Effector memory CD4-positive, alpha-beta T cell (primary cell): ENCODE measurements at regions not wholly inside any gene's neighbourhood (a gene's known extent, or its start where the extent isn't known, plus 50 kb on each side); places are given as distances from the start of the nearest gene placed in this dataset.

Experiments
- DNase-seq, 3 donors: peaks; one replicate each; pipeline ENCODE4 v3.0.0-alpha.2; 2020
- H3K27ac ChIP-seq: 2 replicates; pipeline ENCODE4 v1.7.0; 2013; ENCODE audit warnings: mild to moderate bottlenecking, low read length, moderate library complexity; ENCODE audit not compliant: insufficient read depth, poor library complexity, severe bottlenecking
- H3K27me3 ChIP-seq: replicated peaks from 2 replicates; pipeline ENCODE4 v1.7.0; 2013; ENCODE audit warnings: mild to moderate bottlenecking, low read length; ENCODE audit not compliant: insufficient read depth, control insufficient read depth, poor library complexity, severe bottlenecking
- H3K36me3 ChIP-seq: 2 replicates; pipeline ENCODE4 v1.7.0; 2013; ENCODE audit warnings: mild to moderate bottlenecking, low read length, moderate library complexity; ENCODE audit not compliant: control insufficient read depth, insufficient read depth
- H3K4me1 ChIP-seq: 2 replicates; pipeline ENCODE4 v1.7.0; 2013; ENCODE audit warnings: low read length, mild to moderate bottlenecking; ENCODE audit not compliant: control insufficient read depth, insufficient read depth, poor library complexity, severe bottlenecking
- H3K4me3 ChIP-seq: 2 replicates; pipeline ENCODE4 v1.7.0; 2013; ENCODE audit warnings: low read length, low read depth, mild to moderate bottlenecking; ENCODE audit not compliant: insufficient read depth, poor library complexity, severe bottlenecking
- H3K9me3 ChIP-seq: 2 replicates; pipeline ENCODE4 v1.7.0; 2013; ENCODE audit warnings: mild to moderate bottlenecking, low read length, moderate library complexity; ENCODE audit not compliant: control insufficient read depth

GRCh38 chr18:24990671-24991134 lies 361.3 kb downstream of the ZNF521 start:
- no peaks in the 10 kb centered on the region for H3K36me3 ChIP-seq
- H3K27me3 ChIP-seq = no peaks in the 10 kb centered on the region
- no peaks in the 10 kb centered on the region for H3K4me1 ChIP-seq
- H3K9me3 ChIP-seq = no peaks in the 10 kb centered on the region
- no peak overlapping the region for H3K4me3 ChIP-seq
- H3K27ac ChIP-seq = no peak overlapping the region
- DNase-seq = no peak

GRCh38 chr18:24991141-24992060 lies 360.6 kb downstream of the ZNF521 start:
- Histone ChIP-seq H3K4me1 (no peaks in the 10 kb centered on the region), H3K9me3 (no peaks in the 10 kb centered on the region), H3K36me3 (no peaks in the 10 kb centered on the region), H3K27me3 (no peaks in the 10 kb centered on the region), H3K4me3 (no peak overlapping the region), H3K27ac (no peak overlapping the region)
- DNase-seq = no peak

GRCh38 chr18:24992491-24992890 lies 359.5 kb downstream of the ZNF521 start:
- Histone ChIP-seq H3K9me3 (no peaks in the 10 kb centered on the region), H3K27me3 (no peaks in the 10 kb centered on the region), H3K4me3 (no peak overlapping the region), H3K36me3 (no peaks in the 10 kb centered on the region), H3K27ac (no peak overlapping the region), H3K4me1 (no peaks in the 10 kb centered on the region)
- DNase-seq = no peak

GRCh38 chr18:24993628-24994027 lies 358.3 kb downstream of the ZNF521 start:
- H3K27ac ChIP-seq = no peak overlapping the region
- DNase-seq = no peak
- no peak overlapping the region for H3K4me3 ChIP-seq
- H3K36me3 ChIP-seq = no peaks in the 10 kb centered on the region
- no peaks in the 10 kb centered on the region for H3K27me3 ChIP-seq
- peaks cover 4% of the 10 kb centered on the region for H3K9me3 ChIP-seq
- H3K4me1 ChIP-seq = no peaks in the 10 kb centered on the region

GRCh38 chr18:24995056-24995455 lies 356.9 kb downstream of the ZNF521 start:
- Histone ChIP-seq H3K27ac (no peak overlapping the region), H3K4me1 (no peaks in the 10 kb centered on the region), H3K4me3 (no peak overlapping the region), H3K9me3 (peaks cover 4% of the 10 kb centered on the region), H3K27me3 (no peaks in the 10 kb centered on the region), H3K36me3 (no peaks in the 10 kb centered on the region)
- DNase-seq = no peak

GRCh38 chr18:24995755-24996154 lies 356.2 kb downstream of the ZNF521 start:
- no peaks in the 10 kb centered on the region for H3K36me3 ChIP-seq
- no peaks in the 10 kb centered on the region for H3K27me3 ChIP-seq
- H3K27ac ChIP-seq = no peak overlapping the region
- H3K4me3 ChIP-seq = no peak overlapping the region
- H3K9me3 ChIP-seq = peaks cover 4% of the 10 kb centered on the region
- H3K4me1 ChIP-seq = no peaks in the 10 kb centered on the region
- DNase-seq = no peak

GRCh38 chr18:24999650-25000267 lies 352.2 kb downstream of the ZNF521 start:
- Histone ChIP-seq H3K27me3 (no peaks in the 10 kb centered on the region), H3K9me3 (peaks cover 4% of the 10 kb centered on the region), H3K36me3 (no peaks in the 10 kb centered on the region), H3K27ac (no peak overlapping the region), H3K4me1 (no peaks in the 10 kb centered on the region), H3K4me3 (no peak overlapping the region)
- DNase-seq = no peak

- H3K4me3 ChIP-seq = no peak overlapping the region
- DNase-seq = no peak
Observed at GRCh38 chr18:25001803-25002202, 350.2 kb downstream of the ZNF521 start.

GRCh38 chr18:25005541-25006403 lies 346.2 kb downstream of the ZNF521 start:
- H3K36me3 ChIP-seq = no peaks in the 10 kb centered on the region
- no peak for DNase-seq
- no peak overlapping the region for H3K27ac ChIP-seq
- no peaks in the 10 kb centered on the region for H3K4me1 ChIP-seq
- H3K27me3 ChIP-seq = no peaks in the 10 kb centered on the region
- H3K9me3 ChIP-seq = no peaks in the 10 kb centered on the region
- H3K4me3 ChIP-seq = no peak overlapping the region

More at GRCh38 chr18:25001803-25002202, 350.2 kb downstream of the ZNF521 start:
- no peaks in the 10 kb centered on the region for H3K36me3 ChIP-seq
- no peaks in the 10 kb centered on the region for H3K4me1 ChIP-seq
- H3K27me3 ChIP-seq = no peaks in the 10 kb centered on the region
- no peak overlapping the region for H3K27ac ChIP-seq
- peaks cover 4% of the 10 kb centered on the region for H3K9me3 ChIP-seq
